ENCODE measurements at regions not wholly inside any gene's neighbourhood (a gene's known extent, or its start where the extent isn't known, plus 50 kb on each side); places are given as distances from the start of the nearest gene placed in this dataset.

GRCh38 chr2:118209727-118210126 lies 121.5 kb downstream of the INSIG2 start:
- TF ChIP-seq CTCF (IDR thresholded peaks at IDR 0.05) (no peak), CHD2 (IDR thresholded peaks at IDR 0.05; ENCODE audit: low read length, partially characterized antibody) (no peak), NFIC (IDR thresholded peaks at IDR 0.05; ENCODE audit: borderline replicate concordance) (no peak), MXI1 (IDR thresholded peaks at IDR 0.05; ENCODE audit: low read depth, low read length) (no peak)
